ENCODE measurements at regions not wholly inside any gene's neighbourhood (a gene's known extent, or its start where the extent isn't known, plus 50 kb on each side); places are given as distances from the start of the nearest gene placed in this dataset.

DNA sequence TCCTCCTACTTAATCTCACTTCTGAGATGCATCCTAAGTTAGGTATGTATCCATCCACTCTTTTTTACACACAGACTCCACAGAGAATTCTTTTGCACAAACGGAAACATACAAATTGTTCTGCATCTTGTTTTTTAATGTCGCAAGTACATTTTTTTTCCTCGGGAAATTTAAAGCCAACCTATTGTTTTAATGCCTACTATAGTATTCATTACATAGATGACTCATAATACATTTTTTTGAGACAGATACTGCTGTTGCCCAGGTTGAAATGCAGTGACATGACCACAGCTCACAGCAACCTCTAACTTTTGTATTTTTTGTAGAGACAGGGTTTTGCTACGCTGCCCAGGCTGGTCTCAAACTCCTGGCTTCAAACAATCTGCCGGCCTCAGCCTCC lies 90.8 kb upstream of the TMEM45B start:
- TF ChIP-seq REST (IDR thresholded peaks at IDR 0.05; ENCODE audit: borderline replicate concordance) (no peak), REST (CRISPR knock-in tag; IDR thresholded peaks at IDR 0.05; ENCODE audit: low read depth) (no peak), CTCF (IDR thresholded peaks at IDR 0.05 in 2 of 3, conservative IDR thresholded peaks at IDR 0.05 in 1 of 3; ENCODE audit: insufficient read depth in 2 of 3, low read depth in 1 of 3, low read length in 3 of 3) (no peak), BRD4 (IDR thresholded peaks at IDR 0.05) (no peak)
- TF ChIP-seq, protein P1, sequence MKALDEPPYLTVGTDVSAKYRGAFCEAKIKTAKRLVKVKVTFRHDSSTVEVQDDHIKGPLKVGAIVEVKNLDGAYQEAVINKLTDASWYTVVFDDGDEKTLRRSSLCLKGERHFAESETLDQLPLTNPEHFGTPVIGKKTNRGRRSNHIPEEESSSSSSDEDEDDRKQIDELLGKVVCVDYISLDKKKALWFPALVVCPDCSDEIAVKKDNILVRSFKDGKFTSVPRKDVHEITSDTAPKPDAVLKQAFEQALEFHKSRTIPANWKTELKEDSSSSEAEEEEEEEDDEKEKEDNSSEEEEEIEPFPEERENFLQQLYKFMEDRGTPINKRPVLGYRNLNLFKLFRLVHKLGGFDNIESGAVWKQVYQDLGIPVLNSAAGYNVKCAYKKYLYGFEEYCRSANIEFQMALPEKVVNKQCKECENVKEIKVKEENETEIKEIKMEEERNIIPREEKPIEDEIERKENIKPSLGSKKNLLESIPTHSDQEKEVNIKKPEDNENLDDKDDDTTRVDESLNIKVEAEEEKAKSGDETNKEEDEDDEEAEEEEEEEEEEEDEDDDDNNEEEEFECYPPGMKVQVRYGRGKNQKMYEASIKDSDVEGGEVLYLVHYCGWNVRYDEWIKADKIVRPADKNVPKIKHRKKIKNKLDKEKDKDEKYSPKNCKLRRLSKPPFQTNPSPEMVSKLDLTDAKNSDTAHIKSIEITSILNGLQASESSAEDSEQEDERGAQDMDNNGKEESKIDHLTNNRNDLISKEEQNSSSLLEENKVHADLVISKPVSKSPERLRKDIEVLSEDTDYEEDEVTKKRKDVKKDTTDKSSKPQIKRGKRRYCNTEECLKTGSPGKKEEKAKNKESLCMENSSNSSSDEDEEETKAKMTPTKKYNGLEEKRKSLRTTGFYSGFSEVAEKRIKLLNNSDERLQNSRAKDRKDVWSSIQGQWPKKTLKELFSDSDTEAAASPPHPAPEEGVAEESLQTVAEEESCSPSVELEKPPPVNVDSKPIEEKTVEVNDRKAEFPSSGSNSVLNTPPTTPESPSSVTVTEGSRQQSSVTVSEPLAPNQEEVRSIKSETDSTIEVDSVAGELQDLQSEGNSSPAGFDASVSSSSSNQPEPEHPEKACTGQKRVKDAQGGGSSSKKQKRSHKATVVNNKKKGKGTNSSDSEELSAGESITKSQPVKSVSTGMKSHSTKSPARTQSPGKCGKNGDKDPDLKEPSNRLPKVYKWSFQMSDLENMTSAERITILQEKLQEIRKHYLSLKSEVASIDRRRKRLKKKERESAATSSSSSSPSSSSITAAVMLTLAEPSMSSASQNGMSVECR (CRISPR knock-in tag; IDR thresholded peaks at IDR 0.05): no peak
- TF ChIP-seq, protein P2, sequence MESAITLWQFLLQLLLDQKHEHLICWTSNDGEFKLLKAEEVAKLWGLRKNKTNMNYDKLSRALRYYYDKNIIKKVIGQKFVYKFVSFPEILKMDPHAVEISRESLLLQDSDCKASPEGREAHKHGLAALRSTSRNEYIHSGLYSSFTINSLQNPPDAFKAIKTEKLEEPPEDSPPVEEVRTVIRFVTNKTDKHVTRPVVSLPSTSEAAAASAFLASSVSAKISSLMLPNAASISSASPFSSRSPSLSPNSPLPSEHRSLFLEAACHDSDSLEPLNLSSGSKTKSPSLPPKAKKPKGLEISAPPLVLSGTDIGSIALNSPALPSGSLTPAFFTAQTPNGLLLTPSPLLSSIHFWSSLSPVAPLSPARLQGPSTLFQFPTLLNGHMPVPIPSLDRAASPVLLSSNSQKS (CRISPR knock-in tag; IDR thresholded peaks at IDR 0.05): no peak

Measured in K562 (cell line).